Common myeloid progenitor, CD34-positive (primary cell): ENCODE measurements at regions not wholly inside any gene's neighbourhood (a gene's known extent, or its start where the extent isn't known, plus 50 kb on each side); places are given as distances from the start of the nearest gene placed in this dataset.
"Not testable (repeated sequence)": the region's sequence is repeated elsewhere in the genome, so short reads cannot be mapped to it uniquely, and the experiment has no call there.

Source experiments
- CTCF ChIA-PET: fragments of 350-600 bp; sonication (Branson Sonifier 250); formaldehyde crosslinking; loops from one replicate; lab custom pipeline; 2021; ENCODE audit warnings: antibody characterized with exemption; lab: Charles Lee
- POLR2A ChIA-PET: fragments of 350-600 bp; sonication (Branson Sonifier 250); formaldehyde crosslinking; loops from one replicate; lab custom pipeline; 2021; ENCODE audit warnings: antibody characterized with exemption; lab: Charles Lee
- DNase-seq, 3 donors: peaks; one replicate each; pipeline versions ENCODE4 v3.0.0 to v3.0.0-alpha.2; 2013
- H3K27ac ChIP-seq, 2 experiments: 1 replicate in 1 of 2; 2 replicates in 1 of 2; pipeline ENCODE4 v1.7.0; 2013; ENCODE audit warnings: inconsistent platforms in 2 of 2, low read length in 2 of 2, mild to moderate bottlenecking in 2 of 2, low read depth in 1 of 2, moderate library complexity in 1 of 2; ENCODE audit not compliant: severe bottlenecking in 2 of 2, insufficient read depth in 1 of 2, poor library complexity in 1 of 2
- H3K27me3 ChIP-seq, 5 experiments: replicated peaks in 2 of 5; 1 replicate in 3 of 5; 2 replicates in 2 of 5; pipeline versions ENCODE4 v1.6.1 to v1.7.0; 2013; ENCODE audit warnings: low read length in 4 of 5, mild to moderate bottlenecking in 2 of 5, moderate library complexity in 2 of 5, inconsistent platforms in 1 of 5; ENCODE audit not compliant: insufficient read depth in 5 of 5, control insufficient read depth in 4 of 5
- H3K36me3 ChIP-seq, 4 experiments: 1 replicate in 2 of 4; 2 replicates in 2 of 4; pipeline versions ENCODE4 v1.6.1 to v1.7.0; 2013; ENCODE audit warnings: low read length in 3 of 4, control low read depth in 1 of 4, mild to moderate bottlenecking in 1 of 4; ENCODE audit not compliant: control insufficient read depth in 4 of 4, insufficient read depth in 4 of 4
- H3K4me1 ChIP-seq, 4 experiments: 1 replicate in 3 of 4; 2 replicates in 1 of 4; pipeline versions ENCODE4 v1.6.1 to v1.7.1; 2013; ENCODE audit warnings: low read length in 3 of 4, mild to moderate bottlenecking in 3 of 4, control low read depth in 1 of 4, inconsistent platforms in 1 of 4, moderate library complexity in 1 of 4; ENCODE audit not compliant: control insufficient read depth in 4 of 4, insufficient read depth in 4 of 4; ENCODE audit errors: control extremely low read depth in 1 of 4
- H3K4me3 ChIP-seq, 7 experiments: 1 replicate in 4 of 7; 2 replicates in 3 of 7; pipeline versions ENCODE4 v1.5.1 to v1.7.0; 2013; ENCODE audit warnings: mild to moderate bottlenecking in 7 of 7, low read length in 6 of 7, moderate library complexity in 6 of 7, inconsistent platforms in 2 of 7, low read depth in 2 of 7, control low read depth in 1 of 7; ENCODE audit not compliant: insufficient read depth in 4 of 7, control insufficient read depth in 1 of 7; ENCODE audit errors: extremely low read depth in 1 of 7
- H3K9me3 ChIP-seq, 5 experiments: 1 replicate in 4 of 5; 2 replicates in 1 of 5; pipeline versions ENCODE4 v1.6.1 to v1.7.1; 2013; ENCODE audit warnings: low read length in 4 of 5, mild to moderate bottlenecking in 2 of 5, inconsistent platforms in 1 of 5, low read depth in 1 of 5, moderate library complexity in 1 of 5; ENCODE audit not compliant: control insufficient read depth in 4 of 5, insufficient read depth in 2 of 5; ENCODE audit errors: control extremely low read depth in 1 of 5
- WGBS: methylation state at CpG from one replicate; pipeline ENCODE4 v1.1.5; 2013; ENCODE audit not compliant: insufficient coverage; 5-methylcytosine and 5-hydroxymethylcytosine counted together

GRCh38 chr11:43194459-43194858 lies 117.3 kb upstream of the API5 start:
- H3K4me1 ChIP-seq, H3K27ac ChIP-seq, H3K9me3 ChIP-seq, H3K4me3 ChIP-seq, POLR2A ChIA-PET, DNase-seq, H3K36me3 ChIP-seq, CTCF ChIA-PET, H3K27me3 ChIP-seq: not testable (repeated sequence)

DNA sequence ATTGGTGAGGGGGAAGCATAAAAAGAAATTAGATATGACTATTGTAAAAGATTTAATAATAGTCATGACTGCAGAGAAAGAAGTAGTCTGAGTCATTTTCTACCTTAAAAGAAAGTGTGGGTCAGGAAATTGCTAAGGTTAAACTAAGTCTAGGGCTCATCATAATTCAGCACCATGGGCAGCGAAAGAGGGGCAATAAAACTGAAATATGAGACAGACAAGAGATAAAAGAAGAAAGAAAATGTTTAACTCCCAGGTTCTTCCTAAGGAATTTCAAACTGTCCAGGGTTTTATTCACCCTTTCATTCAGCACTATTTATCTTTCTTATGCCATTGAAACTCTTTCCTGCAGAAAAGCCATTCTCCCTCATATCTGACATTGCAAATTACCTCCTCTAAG lies 114.4 kb upstream of the API5 start:
- DNase-seq, result no peak
- Histone ChIP-seq H3K4me1 (no peaks in the 10 kb centered on the region), H3K4me3 (no peak overlapping the region), H3K27me3 (no peaks in the 10 kb centered on the region), H3K36me3 (no peaks in the 10 kb centered on the region), H3K9me3 (peaks cover 0 to 1% (median 0%) of the 10 kb centered on the region in 5 experiments), H3K27ac (no peak overlapping the region)
- POLR2A ChIA-PET, result no interaction called here
- no CpG with 5 or more reads among the region's 1 CpG for WGBS
- CTCF ChIA-PET, result no interaction called here

- H3K36me3 ChIP-seq, result no peaks in the 10 kb centered on the region
- CTCF ChIA-PET, result no interaction called here
These were observed 111.8 kb upstream of the API5 start for GRCh38 chr11:43200031-43200430.

DNA sequence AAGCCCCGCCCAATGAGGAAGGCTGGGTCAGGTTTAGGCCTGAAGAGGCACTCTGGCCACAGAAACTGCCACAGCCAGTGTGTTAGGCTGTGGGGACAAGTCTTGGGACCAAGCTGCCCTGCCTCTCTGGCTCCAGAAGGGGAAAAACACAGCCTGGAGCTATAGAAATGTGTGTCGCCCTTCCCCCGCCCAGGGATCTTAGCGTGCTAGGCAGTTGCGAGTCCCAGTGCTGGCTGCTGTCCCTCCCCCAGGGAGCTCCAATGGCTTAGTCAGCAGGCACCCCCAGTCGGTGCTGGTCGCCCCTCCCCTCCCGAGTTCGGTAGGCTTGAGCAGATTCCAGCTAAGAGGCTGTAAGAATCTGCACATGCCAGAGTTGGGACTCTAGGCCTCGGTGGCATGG lies 99.5 kb upstream of the API5 start:
- H3K27me3 ChIP-seq, result no peaks in the 10 kb centered on the region
- H3K4me1 ChIP-seq, result no peaks in the 10 kb centered on the region
- 84% methylated on average over 10 of the region's 10 CpGs for WGBS
- H3K9me3 ChIP-seq, result peaks cover 0 to 2% (median 0%) of the 10 kb centered on the region in 5 experiments
- H3K27ac ChIP-seq, result no peak overlapping the region
- ChIA-PET POLR2A (no interaction called here), CTCF (no interaction called here)
- no peak for DNase-seq
- H3K36me3 ChIP-seq, result no peaks in the 10 kb centered on the region
- no peak overlapping the region for H3K4me3 ChIP-seq

More at GRCh38 chr11:43200031-43200430, 111.8 kb upstream of the API5 start:
- H3K4me1 ChIP-seq, result no peaks in the 10 kb centered on the region
- POLR2A ChIA-PET, result no interaction called here
- WGBS, result 77% methylated on average over 1 of the region's 1 CpG
- H3K4me3 ChIP-seq, result no peak overlapping the region
- peaks cover 0 to 1% (median 0%) of the 10 kb centered on the region in 5 experiments for H3K9me3 ChIP-seq
- no peak overlapping the region for H3K27ac ChIP-seq
- DNase-seq, result no peak
- H3K27me3 ChIP-seq, result no peaks in the 10 kb centered on the region

GRCh38 chr11:43214471-43214870 lies 97.3 kb upstream of the API5 start:
- no peak overlapping the region for H3K27ac ChIP-seq
- no CpG with 5 or more reads among the region's 1 CpG for WGBS

GRCh38 chr11:43217849-43218248 lies 93.9 kb upstream of the API5 start:
- no peaks in the 10 kb centered on the region for H3K27me3 ChIP-seq
- POLR2A ChIA-PET, result interaction anchor here (0.6 kb wide), 1 partner anchor 27 kb away, joined by 4 read pairs; no protein-coding TSS in a partner anchor
- 92% methylated on average over 7 of the region's 7 CpGs for WGBS
- no peaks in the 10 kb centered on the region for H3K9me3 ChIP-seq
- H3K4me3 ChIP-seq, result no peak overlapping the region
- CTCF ChIA-PET, result no interaction called here
- no peak for DNase-seq
- H3K4me1 ChIP-seq, result no peaks in the 10 kb centered on the region
- no peak overlapping the region for H3K27ac ChIP-seq
- H3K36me3 ChIP-seq, result no peaks in the 10 kb centered on the region

More at GRCh38 chr11:43214471-43214870, 97.3 kb upstream of the API5 start:
- Histone ChIP-seq H3K27me3 (no peaks in the 10 kb centered on the region), H3K9me3 (peaks cover 0 to 2% (median 0%) of the 10 kb centered on the region in 5 experiments), H3K4me3 (no peak overlapping the region), H3K36me3 (no peaks in the 10 kb centered on the region), H3K4me1 (no peaks in the 10 kb centered on the region)
- ChIA-PET CTCF (interaction anchor here (1.1 kb wide), 1 partner anchor 11 kb away, joined by 3 read pairs; no protein-coding TSS in a partner anchor), POLR2A (no interaction called here)
- no peak for DNase-seq

DNA sequence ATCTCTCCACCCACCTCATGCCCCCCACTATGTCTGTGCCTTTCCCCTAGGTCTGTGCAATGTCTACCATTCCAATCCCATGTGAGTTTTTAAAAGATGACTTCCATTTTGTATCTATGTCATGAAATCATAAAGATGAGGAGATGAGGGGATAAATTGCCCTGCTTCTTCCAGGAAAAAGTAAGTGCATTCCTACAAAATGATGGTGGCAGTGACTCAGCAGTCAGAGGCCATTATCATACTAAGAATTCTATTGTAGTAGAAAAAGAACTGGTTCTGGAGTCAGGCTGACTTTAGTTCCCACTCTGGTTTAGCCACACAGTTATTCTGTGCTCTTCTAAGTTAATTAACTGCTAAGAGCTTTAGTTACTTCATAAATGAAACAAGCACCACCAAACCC lies 89.6 kb upstream of the API5 start:
- Histone ChIP-seq H3K4me3 (no peak overlapping the region), H3K9me3 (no peaks in the 10 kb centered on the region), H3K36me3 (no peaks in the 10 kb centered on the region), H3K4me1 (no peaks in the 10 kb centered on the region), H3K27me3 (no peaks in the 10 kb centered on the region), H3K27ac (no peak overlapping the region)
- ChIA-PET POLR2A (no interaction called here), CTCF (no interaction called here)
- DNase-seq, result no peak
